Naive B cell (primary cell): ENCODE measurements at regions not wholly inside any gene's neighbourhood (a gene's known extent, or its start where the extent isn't known, plus 50 kb on each side); places are given as distances from the start of the nearest gene placed in this dataset.
"Not testable (repeated sequence)": the region's sequence is repeated elsewhere in the genome, so short reads cannot be mapped to it uniquely, and the experiment has no call there.

Source experiments
- ATAC-seq, 2 donors: fragments of 150-1000 bp; cut with Tn5 transposase; 2 replicates each; pipeline ENCODE4 v1.10.0; 2021; ENCODE audit warnings: low read depth in 2 of 2, mild to moderate bottlenecking in 2 of 2, moderate library complexity in 2 of 2
- DNase-seq: peaks from one replicate; pipeline ENCODE4 v3.0.0; 2022
- H3K27ac Mint-ChIP-seq, 6 donors: one replicate each; pipeline ENCODE4 v1.8.0; 2020 to 2022; ENCODE audit warnings: mild to moderate bottlenecking in 6 of 6, mixed read lengths in 6 of 6, moderate library complexity in 5 of 6, inconsistent platforms in 2 of 6
- H3K27me3 Mint-ChIP-seq, 3 donors: one replicate each; pipeline ENCODE4 v1.8.0; 2021 to 2022; ENCODE audit warnings: mixed read lengths in 3 of 3, mild to moderate bottlenecking in 1 of 3
- H3K36me3 Mint-ChIP-seq, 2 donors: one replicate each; pipeline ENCODE4 v1.8.0; 2020 to 2022; ENCODE audit warnings: mixed read lengths in 2 of 2, inconsistent platforms in 1 of 2, mild to moderate bottlenecking in 1 of 2
- H3K4me1 Mint-ChIP-seq, 3 donors: one replicate each; pipeline ENCODE4 v1.8.0; 2020 to 2022; ENCODE audit warnings: mixed read lengths in 3 of 3, inconsistent platforms in 1 of 3, mild to moderate bottlenecking in 1 of 3, moderate library complexity in 1 of 3
- H3K4me3 Mint-ChIP-seq, 8 donors: one replicate each; pipeline ENCODE4 v1.8.0; 2020 to 2022; ENCODE audit warnings: mild to moderate bottlenecking in 8 of 8, mixed read lengths in 8 of 8, moderate library complexity in 8 of 8, inconsistent platforms in 2 of 8
- H3K9me3 Mint-ChIP-seq, 7 donors: one replicate each; pipeline ENCODE4 v1.8.0; 2020 to 2022; ENCODE audit warnings: mixed read lengths in 7 of 7, mild to moderate bottlenecking in 5 of 7, inconsistent platforms in 2 of 7, moderate library complexity in 1 of 7

DNA sequence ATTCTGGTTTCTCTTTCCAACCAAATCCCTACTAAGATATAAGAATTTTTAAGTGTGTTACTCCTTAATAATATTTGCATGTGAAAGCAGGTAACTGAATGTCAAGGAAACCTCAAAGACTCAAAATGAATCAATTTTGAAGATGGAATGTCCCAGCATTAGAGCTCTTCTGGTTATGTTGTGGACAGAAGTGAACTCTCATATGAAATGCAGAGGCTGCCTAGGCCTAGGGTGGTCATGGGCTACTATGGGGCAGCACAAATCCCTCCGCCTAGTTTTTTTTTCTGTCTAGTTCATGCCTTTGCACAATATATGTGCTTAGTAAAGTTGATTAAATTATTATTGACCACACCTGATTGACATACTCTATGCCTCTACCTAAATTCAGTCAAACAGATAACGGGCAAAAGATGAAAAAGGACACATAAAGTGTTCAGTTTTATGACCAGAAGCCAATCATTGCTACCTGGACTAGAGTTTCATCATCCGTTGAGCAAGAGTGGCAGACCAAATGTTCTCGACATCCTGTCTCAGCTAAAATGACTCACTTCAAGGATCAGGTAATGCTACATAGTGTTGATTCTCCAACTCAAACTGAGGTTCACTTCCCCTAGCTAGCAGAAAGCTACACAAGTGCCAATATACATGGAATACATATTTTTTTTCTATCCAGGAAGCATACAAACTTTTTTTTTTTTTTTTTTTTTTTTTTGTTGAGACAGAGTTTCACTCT is 1211.4 kb downstream of the VRK1 start:
- Mint-ChIP-seq H3K36me3 (no peaks in the 10 kb centered on the region), H3K9me3 (peaks cover 0 to 10% (median 3%) of the 10 kb centered on the region in 7 donors), H3K4me3 (no peak overlapping the region), H3K27me3 (no peaks in the 10 kb centered on the region), H3K4me1 (no peaks in the 10 kb centered on the region), H3K27ac (no peak overlapping the region)
- no peak for ATAC-seq
- no peak for DNase-seq

DNA sequence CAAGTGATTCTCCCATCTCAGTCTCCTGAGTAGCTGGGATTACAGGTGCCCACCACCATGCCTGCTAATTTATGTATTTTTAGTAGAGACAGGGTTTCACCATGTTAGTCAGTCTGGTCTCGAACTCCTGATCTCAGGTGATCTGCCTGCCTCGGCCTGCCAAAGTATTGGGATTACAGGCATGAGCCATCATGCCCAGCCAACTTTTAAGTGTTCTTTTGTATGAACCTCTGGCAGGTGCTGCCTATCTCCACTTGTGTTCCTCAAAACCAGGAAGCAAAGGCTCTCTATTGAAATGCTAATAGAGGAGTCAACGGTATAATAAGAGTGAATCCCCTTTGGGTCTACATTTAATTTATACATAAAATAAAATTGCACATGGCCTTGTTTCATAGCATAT is 1212.0 kb downstream of the VRK1 start:
- not testable (repeated sequence) for H3K36me3 Mint-ChIP-seq, H3K27me3 Mint-ChIP-seq, H3K4me1 Mint-ChIP-seq, H3K4me3 Mint-ChIP-seq, DNase-seq, ATAC-seq, H3K9me3 Mint-ChIP-seq, H3K27ac Mint-ChIP-seq

DNA sequence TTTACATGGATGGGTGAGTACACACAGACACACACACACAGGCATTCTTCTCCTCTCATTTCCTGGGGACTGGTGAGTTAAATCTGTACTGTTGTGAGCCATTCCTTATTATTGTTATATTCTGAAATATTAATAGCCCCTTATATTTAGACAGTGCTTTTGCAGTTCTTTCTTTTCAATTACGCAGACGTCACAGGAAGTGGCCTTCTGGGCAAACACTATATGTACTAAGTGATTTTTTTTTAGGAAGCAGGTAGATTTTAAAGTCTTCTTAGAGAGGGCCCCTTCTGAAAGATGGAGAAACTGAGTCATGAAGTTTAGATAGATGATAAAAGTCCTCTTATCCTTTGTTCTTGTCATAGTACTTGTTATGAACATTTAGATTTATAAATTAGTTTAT is 1213.6 kb downstream of the VRK1 start:
- Mint-ChIP-seq H3K4me1 (no peaks in the 10 kb centered on the region), H3K9me3 (peaks cover 0 to 7% (median 5%) of the 10 kb centered on the region in 7 donors), H3K27ac (no peak overlapping the region), H3K27me3 (no peaks in the 10 kb centered on the region), H3K4me3 (no peak overlapping the region), H3K36me3 (no peaks in the 10 kb centered on the region)
- ATAC-seq = no peak
- DNase-seq = no peak

DNA sequence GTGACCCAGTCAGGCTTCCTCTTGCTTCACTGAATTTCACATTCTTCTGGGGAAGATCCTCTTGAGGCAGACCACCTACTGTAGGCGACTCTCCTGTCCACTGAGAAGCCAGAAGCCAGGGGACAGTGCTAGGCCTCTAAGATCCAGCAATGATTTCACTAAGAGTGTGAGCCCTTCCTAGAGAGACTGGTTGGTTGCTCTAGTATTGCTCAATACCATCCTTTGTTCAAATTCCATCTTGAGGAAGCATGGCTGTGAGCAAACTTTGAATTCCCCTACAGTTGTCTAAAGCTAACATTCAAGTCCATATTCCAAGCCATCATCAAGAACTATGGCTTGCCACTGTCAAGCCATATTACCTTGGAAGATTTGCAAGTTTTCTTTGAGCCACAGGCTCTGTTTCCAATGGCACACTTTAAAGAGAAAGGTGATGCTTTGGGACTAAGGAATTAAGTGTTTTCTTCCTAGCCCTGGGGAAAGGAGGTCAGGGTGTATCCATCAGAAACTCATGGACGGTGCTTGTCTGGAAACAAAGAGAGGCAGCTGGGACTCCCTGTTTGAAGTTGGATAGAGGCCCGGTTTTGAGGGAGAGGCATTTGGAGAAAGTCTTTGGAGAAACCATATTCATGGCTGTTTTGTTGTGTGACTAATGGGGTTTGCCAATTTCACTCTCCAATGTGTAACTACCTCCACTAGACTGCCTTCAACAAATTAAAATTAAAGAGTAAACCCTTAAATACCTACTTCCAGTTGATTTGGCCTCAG is 1217.9 kb downstream of the VRK1 start:
- Mint-ChIP-seq H3K27me3 (peaks cover 0 to 7% (median 0%) of the 10 kb centered on the region in 3 donors), H3K4me3 (no peak overlapping the region), H3K4me1 (no peaks in the 10 kb centered on the region), H3K27ac (no peak overlapping the region), H3K36me3 (no peaks in the 10 kb centered on the region), H3K9me3 (peaks cover 0 to 6% (median 0%) of the 10 kb centered on the region in 7 donors)
- no peak for DNase-seq
- ATAC-seq = no peak

DNA sequence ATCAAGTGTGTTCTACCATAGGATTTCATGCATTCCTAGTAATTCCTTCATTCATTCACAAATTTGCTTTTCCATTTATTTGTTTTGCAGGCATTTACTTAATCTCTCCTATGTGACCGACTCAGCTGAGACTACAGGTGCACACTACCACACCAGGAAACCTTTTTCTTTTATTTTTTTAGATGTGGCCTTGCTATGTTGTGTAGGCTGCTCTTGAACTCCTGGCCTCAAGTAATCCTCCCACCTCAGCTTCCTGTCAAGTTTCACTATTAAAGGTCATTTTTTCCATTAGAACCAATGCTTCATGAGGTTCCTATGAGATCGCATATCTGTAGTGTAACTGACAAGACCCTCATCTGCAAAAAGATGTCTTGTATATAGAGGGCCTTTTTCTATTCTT is 1218.7 kb downstream of the VRK1 start:
- Mint-ChIP-seq H3K36me3 (no peaks in the 10 kb centered on the region), H3K4me1 (no peaks in the 10 kb centered on the region), H3K4me3 (no peak overlapping the region), H3K27me3 (peaks cover 0 to 7% (median 0%) of the 10 kb centered on the region in 3 donors), H3K9me3 (peaks cover 0 to 6% (median 0%) of the 10 kb centered on the region in 7 donors), H3K27ac (no peak overlapping the region)
- DNase-seq (no peak), ATAC-seq (no peak)

DNA sequence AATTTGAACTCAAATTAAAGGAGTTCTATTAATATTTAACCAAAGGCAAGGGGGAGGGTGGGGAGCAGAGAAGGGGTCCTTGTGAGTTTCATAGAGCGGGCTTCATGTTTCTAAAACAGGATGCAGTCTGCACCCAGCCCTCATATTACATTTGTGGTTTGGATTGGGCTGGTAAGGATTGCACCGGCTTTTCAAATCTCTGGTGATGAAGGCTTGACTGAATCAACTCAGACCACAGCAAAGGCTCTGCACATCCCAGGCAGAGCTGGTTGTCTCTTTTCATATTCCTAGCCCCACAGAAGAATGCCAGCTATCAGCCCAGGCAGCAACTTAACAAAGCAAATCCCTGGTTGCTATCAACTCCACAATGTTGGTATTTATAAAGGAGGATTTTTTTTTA is 1221.4 kb downstream of the VRK1 start:
- Mint-ChIP-seq H3K27ac (no peak overlapping the region), H3K4me3 (no peak overlapping the region), H3K36me3 (no peaks in the 10 kb centered on the region), H3K9me3 (peaks cover 0 to 6% (median 0%) of the 10 kb centered on the region in 7 donors), H3K4me1 (no peaks in the 10 kb centered on the region), H3K27me3 (peaks cover 0 to 7% (median 0%) of the 10 kb centered on the region in 3 donors)
- DNase-seq (no peak), ATAC-seq (no peak)

DNA sequence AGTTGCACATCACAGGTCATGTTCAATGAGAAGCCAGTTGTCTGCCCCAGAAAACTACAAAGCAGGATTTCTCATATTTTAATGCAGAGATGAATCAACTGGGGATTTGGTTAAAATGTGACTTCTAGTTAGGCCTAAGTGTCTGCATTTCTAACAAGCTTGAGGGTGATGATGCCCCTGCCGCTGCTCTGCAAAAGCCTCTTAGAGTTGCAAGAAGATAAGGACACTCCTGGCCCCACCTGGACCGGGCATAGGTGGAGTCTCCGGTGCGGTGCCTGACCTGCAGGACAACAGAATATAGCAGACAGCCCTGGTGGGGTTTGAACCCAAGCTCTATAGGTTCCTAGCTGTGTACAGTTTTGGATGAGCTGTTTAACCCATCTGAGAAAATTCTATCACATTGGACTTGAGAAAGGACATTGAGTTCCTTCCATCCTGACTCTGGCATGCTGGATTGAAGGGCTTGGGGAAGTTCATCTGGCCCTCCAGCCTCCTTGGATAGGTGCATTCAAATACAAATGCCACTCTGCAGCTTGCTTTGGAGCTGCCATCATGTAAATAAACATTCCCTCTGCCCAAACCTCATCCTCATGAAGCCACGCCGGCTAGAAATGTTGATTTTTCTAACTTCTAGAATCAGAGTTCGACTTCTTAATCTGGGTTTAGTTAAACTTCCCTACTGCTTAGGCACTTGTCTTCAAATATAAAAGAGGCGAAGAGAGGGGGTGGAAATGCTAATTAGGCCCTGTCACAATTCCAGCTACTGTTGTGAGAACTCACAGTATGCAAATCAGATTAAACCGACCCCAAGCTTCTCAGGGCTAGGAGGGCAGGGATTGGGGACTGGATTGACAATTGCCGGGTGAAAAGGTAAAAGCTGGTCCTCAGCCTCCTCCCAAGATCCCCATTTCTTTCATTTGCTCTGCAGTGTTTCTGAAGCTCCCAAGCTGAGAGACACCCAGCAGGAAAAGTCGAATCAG is 1225.6 kb downstream of the VRK1 start:
- peaks cover 0 to 4% (median 2%) of the 10 kb centered on the region in 7 donors for H3K9me3 Mint-ChIP-seq
- H3K4me1 Mint-ChIP-seq = no peaks in the 10 kb centered on the region
- ATAC-seq (no peak), DNase-seq (no peak)
- no peaks in the 10 kb centered on the region for H3K36me3 Mint-ChIP-seq
- peaks cover 0 to 2% (median 0%) of the 10 kb centered on the region in 3 donors for H3K27me3 Mint-ChIP-seq
- H3K27ac Mint-ChIP-seq = no peak overlapping the region
- no peak overlapping the region for H3K4me3 Mint-ChIP-seq

DNA sequence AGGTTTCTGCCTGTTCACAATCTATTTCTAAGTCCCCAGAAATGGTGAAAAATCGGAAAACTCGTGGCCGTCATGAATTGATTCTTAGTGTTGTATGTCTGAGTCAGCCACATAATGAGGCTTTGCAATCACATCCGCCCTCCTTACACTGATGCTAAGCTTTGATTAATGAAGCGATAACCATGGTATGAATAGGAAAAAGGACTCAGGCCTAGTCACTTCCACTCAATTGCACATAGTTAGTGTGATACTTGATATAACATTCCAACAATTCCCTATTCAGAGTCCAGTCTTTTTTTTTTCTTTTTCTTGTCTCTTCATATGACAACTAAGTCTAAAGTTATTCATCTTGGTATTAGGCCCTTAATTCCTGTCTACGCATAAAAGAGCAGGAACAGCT is 1231.0 kb downstream of the VRK1 start:
- Mint-ChIP-seq H3K27me3 (peaks cover 0 to 11% (median 0%) of the 10 kb centered on the region in 3 donors), H3K27ac (no peak overlapping the region), H3K36me3 (peaks cover 5 to 11% of the 10 kb centered on the region in 2 donors), H3K4me3 (no peak overlapping the region), H3K4me1 (no peaks in the 10 kb centered on the region), H3K9me3 (peaks cover 7 to 22% (median 16%) of the 10 kb centered on the region in 7 donors)
- DNase-seq = no peak
- ATAC-seq = no peak

DNA sequence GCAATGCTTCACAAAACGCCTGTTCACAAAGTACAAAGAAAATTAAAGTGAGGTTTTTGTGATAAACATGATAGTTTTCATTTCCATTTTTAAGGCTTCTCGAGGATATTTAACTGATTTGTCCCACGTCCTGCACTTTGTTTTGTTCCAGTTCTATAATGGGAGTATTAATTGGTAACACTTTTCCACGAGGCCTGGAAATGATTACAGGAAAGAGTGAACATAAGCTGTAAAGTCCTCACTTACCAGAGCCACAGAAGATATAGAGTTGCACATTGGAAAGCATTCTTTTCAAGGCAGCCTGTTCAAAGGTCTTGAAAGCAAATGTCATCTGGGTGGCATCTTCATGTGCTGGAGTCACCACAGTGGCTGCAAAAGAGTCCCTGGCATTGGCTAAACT is 1236.6 kb downstream of the BCL11B start:
- ATAC-seq (no peak), DNase-seq (no peak)
- Mint-ChIP-seq H3K27ac (no peak overlapping the region), H3K27me3 (peaks cover 0 to 7% (median 0%) of the 10 kb centered on the region in 3 donors), H3K4me1 (no peaks in the 10 kb centered on the region), H3K4me3 (no peak overlapping the region), H3K9me3 (peaks cover 4 to 22% (median 12%) of the 10 kb centered on the region in 7 donors), H3K36me3 (peaks cover 0 to 5% of the 10 kb centered on the region in 2 donors)

DNA sequence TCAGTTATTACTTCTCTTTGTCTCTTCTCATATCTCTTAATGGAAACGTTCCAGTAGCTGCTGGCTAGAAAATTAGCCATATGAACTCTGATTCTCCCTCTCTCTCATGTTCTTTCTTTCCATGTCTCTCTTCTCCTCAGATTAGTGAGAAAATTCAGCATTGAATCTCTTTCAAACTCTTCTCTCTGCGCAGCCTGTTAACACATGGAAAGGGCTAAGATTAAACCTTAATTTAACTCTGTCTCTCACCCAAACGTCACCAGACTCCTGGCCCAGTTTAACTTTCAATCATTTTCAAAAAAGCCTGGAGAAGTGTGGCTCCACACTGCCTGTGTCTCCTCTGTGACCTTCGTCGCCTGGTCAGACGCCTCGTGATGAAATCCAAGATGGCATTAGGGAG is 1234.2 kb downstream of the BCL11B start:
- Mint-ChIP-seq H3K27me3 (peaks cover 0 to 3% (median 0%) of the 10 kb centered on the region in 3 donors), H3K27ac (no peak overlapping the region), H3K4me1 (no peaks in the 10 kb centered on the region), H3K9me3 (peaks cover 3 to 15% (median 7%) of the 10 kb centered on the region in 7 donors), H3K36me3 (no peaks in the 10 kb centered on the region), H3K4me3 (no peak overlapping the region)
- ATAC-seq (no peak), DNase-seq (no peak)

DNA sequence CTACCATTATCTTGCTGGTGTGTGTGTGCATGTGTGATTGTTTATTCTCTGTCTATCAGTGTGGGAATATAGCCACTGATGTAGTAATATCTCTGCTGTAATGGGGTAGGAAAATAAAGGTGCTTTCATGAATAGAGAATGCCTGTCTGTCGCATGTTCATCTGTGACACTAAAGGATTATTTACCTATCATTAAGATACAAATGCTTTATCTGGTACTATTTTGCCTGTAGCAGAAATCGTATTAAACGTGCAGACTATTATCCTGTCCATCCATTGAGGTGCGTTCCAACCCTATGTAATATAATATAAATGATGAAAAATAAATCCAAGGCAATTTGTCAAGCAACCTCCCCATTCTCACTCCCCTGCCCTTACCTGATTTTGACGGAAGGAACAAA is 1215.1 kb downstream of the BCL11B start:
- Mint-ChIP-seq H3K4me1 (no peaks in the 10 kb centered on the region), H3K9me3 (peaks cover 0 to 9% (median 8%) of the 10 kb centered on the region in 7 donors), H3K27me3 (peaks cover 0 to 5% (median 0%) of the 10 kb centered on the region in 3 donors), H3K4me3 (no peak overlapping the region), H3K27ac (no peak overlapping the region), H3K36me3 (no peaks in the 10 kb centered on the region)
- ATAC-seq = no peak
- no peak for DNase-seq

DNA sequence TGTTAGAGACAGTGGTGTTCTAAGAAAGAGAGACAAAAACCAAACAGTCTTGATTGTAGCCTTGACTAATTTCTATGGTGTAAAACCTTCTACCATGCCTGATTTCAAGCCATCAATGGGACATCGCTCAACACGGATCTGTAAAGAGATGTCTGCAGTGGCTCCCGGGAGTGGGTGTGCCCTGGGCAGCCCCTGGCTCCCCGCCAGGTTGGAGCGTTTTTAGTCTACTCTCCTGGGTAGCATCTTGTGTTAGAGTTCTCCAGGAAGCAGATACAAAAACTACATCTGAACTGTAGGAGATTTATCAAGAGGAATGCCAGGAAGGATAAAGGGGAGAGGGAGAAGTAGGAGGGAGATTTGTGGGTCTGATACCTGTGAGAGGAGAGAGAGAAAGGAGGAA is 1212.9 kb downstream of the BCL11B start:
- DNase-seq (no peak), ATAC-seq (no peak)
- H3K9me3 Mint-ChIP-seq = peaks cover 0 to 19% (median 8%) of the 10 kb centered on the region in 7 donors
- peaks cover 0 to 5% (median 0%) of the 10 kb centered on the region in 3 donors for H3K27me3 Mint-ChIP-seq
- H3K4me1 Mint-ChIP-seq = no peaks in the 10 kb centered on the region
- no peak overlapping the region for H3K27ac Mint-ChIP-seq
- H3K4me3 Mint-ChIP-seq = peak overlapping the region in 1 of 8 donors; percentile 73
- H3K36me3 Mint-ChIP-seq = no peaks in the 10 kb centered on the region

DNA sequence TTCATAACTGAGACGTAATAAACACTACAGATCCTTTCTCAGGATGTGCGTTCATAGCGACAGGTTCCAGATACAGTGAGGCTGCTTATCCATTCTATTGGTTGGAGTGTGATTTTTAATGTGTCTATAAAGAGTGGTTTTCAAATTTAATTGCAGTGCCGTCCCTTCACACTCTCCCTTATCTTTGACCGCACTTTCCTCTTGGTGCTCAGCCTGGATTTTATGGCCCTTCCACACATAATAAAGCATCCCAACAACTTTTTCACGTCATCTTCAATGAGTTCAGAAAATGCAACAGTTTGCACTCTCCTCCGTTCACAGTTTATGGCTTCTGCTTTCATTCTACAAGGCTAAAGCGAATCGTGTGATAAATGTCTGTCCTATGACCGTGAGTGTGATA is 1209.9 kb downstream of the BCL11B start:
- ATAC-seq (no peak), DNase-seq (no peak)
- H3K9me3 Mint-ChIP-seq = peaks cover 0 to 14% (median 8%) of the 10 kb centered on the region in 7 donors
- no peaks in the 10 kb centered on the region for H3K36me3 Mint-ChIP-seq
- no peaks in the 10 kb centered on the region for H3K27me3 Mint-ChIP-seq
- no peaks in the 10 kb centered on the region for H3K4me1 Mint-ChIP-seq
- no peak overlapping the region for H3K4me3 Mint-ChIP-seq
- no peak overlapping the region for H3K27ac Mint-ChIP-seq
